SK-N-MC (cell line): ENCODE measurements at regions not wholly inside any gene's neighbourhood (a gene's known extent, or its start where the extent isn't known, plus 50 kb on each side); places are given as distances from the start of the nearest gene placed in this dataset.

Experiments used
- EZH2 ChIP-seq: fragments of 200-600 bp; sonication (generic); IDR thresholded peaks from one replicate; pipeline ENCODE4 v1.6.1; 2017; ENCODE audit warnings: antibody characterized with exemption
- FOXP2 ChIP-seq: optimal IDR thresholded peaks from 2 replicates; pipeline ENCODE3; 2011; ENCODE audit warnings: mild to moderate bottlenecking, moderate library complexity; ENCODE audit not compliant: insufficient read depth; ENCODE audit errors: extremely low read length, control extremely low read depth
- POLR2AphosphoS5 ChIP-seq: IDR thresholded peaks from 2 replicates; pipeline ENCODE4 v1.6.1; 2012; ENCODE audit warnings: mild to moderate bottlenecking, low read depth, low read length, borderline replicate concordance

DNA sequence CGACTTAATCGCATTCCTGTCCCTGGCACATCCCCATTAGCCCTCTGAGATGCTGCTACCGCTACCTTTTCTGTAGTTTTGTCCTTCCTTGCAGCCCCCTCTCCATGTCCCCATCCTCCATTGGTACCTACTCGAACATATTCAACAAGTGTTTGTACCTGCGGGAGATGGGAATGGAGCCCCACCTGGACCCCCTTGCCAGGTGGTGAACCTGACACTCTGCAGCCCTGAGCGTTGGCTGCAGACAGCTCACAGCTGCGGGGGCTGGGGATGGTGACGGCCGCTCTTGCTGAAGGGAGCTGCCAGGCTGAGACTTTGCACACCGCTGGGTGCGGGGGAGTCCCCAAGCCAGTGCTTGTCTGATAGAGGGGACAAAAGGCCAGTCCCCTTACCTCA lies 96.3 kb upstream of the DAP start:
- TF ChIP-seq EZH2, result no peak
- TF ChIP-seq POLR2AphosphoS5, result no peak
- no peak for TF ChIP-seq FOXP2
